K562 (cell line): ENCODE measurements at regions not wholly inside any gene's neighbourhood (a gene's known extent, or its start where the extent isn't known, plus 50 kb on each side); places are given as distances from the start of the nearest gene placed in this dataset.

Experiments used
- CEBPB ChIP-seq: fragments of 450-650 bp; IDR thresholded peaks from 2 replicates; pipeline ENCODE4 v1.6.1; 2016; ENCODE audit warnings: missing genetic modification characterization, missing compliant biosample characterization
- CREM ChIP-seq: IDR thresholded peaks from 2 replicates; pipeline ENCODE4 v1.6.1; 2014; ENCODE audit warnings: antibody characterized with exemption, low read depth
- MCM2 ChIP-seq: fragments of 450-650 bp; IDR thresholded peaks from 2 replicates; pipeline ENCODE4 v1.6.1; 2017; ENCODE audit warnings: low read depth, mild to moderate bottlenecking
- NFIC ChIP-seq: fragments of 450-650 bp; IDR thresholded peaks from 2 replicates; pipeline ENCODE4 v1.6.1; 2017; ENCODE audit warnings: mild to moderate bottlenecking, inconsistent platforms
- NFRKB ChIP-seq: fragments of 450-650 bp; IDR thresholded peaks from 2 replicates; pipeline ENCODE4 v1.6.1; 2016; ENCODE audit warnings: low read depth
- TF ChIP-seq, protein P1 (sequence below): fragments of 250-450 bp; sonication (Bioruptor Pico); IDR thresholded peaks from 2 replicates; pipeline ENCODE4 v1.8.0; 2022; ENCODE audit warnings: inconsistent platforms
- TF ChIP-seq, protein P2 (sequence below): fragments of 450-650 bp; conservative IDR thresholded peaks from 2 replicates; pipeline ENCODE4 v1.6.1; 2016; ENCODE audit warnings: missing genetic modification characterization, low read depth, mild to moderate bottlenecking, control low read depth, missing compliant biosample characterization

DNA sequence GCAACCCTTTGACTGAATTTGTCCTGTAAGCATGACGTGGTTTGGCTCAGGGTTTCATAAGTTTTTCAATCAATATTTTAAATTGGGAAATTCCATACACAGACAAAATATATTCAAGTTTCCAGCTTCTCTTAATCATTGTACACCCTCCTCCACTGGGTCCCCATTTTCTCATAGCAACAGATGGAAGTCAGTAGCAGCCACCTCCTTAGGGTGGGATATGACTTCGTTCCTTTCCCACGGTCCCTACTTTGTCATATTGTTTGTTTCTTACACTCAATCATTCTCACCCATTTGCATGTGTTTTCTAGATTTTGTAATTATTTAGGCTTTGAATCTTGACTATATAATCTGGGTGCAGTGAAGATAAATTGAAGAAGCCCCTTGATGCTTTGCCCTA, 664.5 kb upstream of the IGFBP7 start:
- TF ChIP-seq, protein P1, sequence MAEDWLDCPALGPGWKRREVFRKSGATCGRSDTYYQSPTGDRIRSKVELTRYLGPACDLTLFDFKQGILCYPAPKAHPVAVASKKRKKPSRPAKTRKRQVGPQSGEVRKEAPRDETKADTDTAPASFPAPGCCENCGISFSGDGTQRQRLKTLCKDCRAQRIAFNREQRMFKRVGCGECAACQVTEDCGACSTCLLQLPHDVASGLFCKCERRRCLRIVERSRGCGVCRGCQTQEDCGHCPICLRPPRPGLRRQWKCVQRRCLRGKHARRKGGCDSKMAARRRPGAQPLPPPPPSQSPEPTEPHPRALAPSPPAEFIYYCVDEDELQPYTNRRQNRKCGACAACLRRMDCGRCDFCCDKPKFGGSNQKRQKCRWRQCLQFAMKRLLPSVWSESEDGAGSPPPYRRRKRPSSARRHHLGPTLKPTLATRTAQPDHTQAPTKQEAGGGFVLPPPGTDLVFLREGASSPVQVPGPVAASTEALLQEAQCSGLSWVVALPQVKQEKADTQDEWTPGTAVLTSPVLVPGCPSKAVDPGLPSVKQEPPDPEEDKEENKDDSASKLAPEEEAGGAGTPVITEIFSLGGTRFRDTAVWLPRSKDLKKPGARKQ (CRISPR knock-in tag): no peak
- TF ChIP-seq MCM2 (no peak), NFIC (no peak), CEBPB (tag) (no peak), CREM (no peak), NFRKB (no peak)
- TF ChIP-seq, protein P2, sequence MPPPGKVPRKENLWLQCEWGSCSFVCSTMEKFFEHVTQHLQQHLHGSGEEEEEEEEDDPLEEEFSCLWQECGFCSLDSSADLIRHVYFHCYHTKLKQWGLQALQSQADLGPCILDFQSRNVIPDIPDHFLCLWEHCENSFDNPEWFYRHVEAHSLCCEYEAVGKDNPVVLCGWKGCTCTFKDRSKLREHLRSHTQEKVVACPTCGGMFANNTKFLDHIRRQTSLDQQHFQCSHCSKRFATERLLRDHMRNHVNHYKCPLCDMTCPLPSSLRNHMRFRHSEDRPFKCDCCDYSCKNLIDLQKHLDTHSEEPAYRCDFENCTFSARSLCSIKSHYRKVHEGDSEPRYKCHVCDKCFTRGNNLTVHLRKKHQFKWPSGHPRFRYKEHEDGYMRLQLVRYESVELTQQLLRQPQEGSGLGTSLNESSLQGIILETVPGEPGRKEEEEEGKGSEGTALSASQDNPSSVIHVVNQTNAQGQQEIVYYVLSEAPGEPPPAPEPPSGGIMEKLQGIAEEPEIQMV: no peak
